HG03469 (cell line): ENCODE measurements at regions not wholly inside any gene's neighbourhood (a gene's known extent, or its start where the extent isn't known, plus 50 kb on each side); places are given as distances from the start of the nearest gene placed in this dataset.
"Not testable (repeated sequence)": the region's sequence is repeated elsewhere in the genome, so short reads cannot be mapped to it uniquely, and the experiment has no call there.

Experiments
- ATAC-seq: cut with Tn5 transposase; IDR thresholded peaks from one replicate; pipeline ENCODE4 v1.9.1; 2021; ENCODE audit warnings: mild to moderate bottlenecking, moderate library complexity, moderate number of reproducible peaks; ENCODE audit not compliant: unreplicated experiment

DNA sequence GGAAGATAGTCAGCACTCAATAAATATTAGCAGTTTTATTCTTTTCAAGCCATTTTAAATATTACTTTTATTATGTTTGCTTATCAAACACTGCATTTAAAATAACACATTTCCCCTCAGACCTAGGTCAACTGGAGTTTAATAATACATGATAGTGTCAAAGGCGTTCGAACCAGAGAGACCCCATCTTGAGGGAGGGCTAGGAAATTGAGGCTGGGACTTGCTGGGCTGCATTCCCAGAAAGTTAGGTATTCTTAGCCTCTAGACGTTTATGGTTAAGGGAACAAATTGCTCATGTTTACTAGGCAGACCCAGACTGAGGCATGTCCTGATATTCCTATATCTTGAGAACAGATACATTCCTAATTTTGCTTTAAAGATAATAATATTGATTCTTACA, 426.5 kb downstream of the METTL4 start:
- ATAC-seq = no peak

DNA sequence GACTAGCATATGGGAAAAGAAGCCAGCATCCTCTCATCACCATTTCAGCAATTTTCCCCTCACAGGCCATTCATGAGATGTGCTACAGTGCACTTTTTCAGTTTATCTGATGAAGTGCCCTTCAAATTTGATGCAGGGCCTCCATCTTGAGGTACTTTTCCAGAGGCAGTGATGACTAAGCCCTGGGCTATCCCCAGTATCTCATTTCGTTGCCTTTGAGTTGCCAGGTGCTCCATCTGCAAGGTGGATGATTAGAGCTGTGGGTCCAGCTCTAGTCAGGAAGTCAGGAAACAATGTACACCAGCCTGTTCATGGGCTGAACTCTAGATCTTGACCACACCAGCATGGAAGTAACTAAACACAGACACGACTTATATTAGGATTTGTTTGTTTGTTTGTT, 425.2 kb downstream of the METTL4 start:
- no peak for ATAC-seq

DNA sequence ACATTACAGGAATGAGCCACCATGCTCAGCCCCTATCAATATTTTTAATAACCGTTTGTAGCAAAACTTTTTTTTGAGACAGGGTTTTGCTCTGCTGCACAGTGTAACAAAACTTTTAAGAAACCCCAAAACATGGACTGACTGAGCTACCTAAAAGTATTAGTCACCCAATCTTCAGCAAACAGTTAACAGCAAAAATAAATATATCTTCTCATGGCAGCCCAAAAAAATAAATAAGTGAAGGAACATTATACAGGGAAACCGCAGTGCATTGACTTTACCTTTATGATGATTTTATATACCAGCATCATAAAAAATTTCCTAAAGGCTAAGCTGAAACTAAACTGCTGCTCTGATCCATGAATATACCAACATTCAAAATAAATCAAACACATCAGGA, 424.6 kb downstream of the METTL4 start:
- no peak for ATAC-seq

DNA sequence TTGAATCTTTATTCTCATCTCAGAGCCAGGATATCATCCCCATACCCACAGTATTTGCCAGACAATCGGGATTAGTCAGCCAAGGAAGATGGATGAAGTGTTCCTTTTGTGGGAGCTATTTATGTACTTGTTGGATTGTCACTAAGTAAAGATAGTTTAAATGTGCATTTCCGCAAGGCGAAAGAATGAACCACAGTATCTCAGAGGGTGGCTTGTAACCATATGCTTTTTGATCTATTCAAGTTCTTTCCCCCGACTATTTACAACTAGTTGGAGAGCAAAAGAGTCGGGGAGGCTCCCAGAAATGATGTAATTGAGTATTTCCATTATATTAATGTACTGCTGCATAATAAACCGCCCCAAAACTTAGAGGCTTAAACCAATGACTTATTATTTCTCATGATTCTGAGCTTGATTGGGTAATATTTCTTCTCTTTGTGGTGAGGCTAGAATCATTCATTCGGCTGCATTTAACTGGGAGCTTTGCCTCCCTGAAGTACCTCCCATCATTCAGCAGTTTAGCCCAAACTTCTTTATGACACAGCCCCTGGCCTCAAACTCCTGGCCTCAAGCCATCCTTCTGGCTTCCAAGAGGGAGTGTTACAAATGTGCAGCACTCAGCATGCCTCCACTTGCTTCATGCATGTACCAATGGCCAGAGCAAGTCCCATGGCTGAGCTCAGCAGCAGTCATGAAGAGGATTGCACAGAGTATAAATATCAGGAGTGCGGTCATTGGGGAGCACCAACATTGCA, 423.7 kb downstream of the METTL4 start:
- ATAC-seq = no peak

DNA sequence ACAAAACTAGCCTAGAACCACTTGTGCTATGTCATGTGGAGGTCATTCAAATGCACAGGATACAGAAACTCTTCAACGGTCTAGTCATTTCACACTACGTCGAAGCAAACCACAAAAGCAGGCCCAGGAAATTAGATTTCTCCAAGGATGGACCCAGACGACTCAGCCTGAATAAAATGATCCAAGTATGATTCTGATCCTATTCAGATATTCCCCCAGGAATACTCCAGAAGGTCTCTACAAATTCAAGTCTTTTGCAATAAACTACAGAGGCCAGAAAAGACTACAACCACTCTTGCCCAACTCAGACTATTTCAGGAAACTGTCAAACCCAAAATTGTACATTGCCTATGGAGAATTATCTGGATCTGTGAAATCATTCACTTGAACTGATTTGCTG, 422.5 kb downstream of the METTL4 start:
- no peak for ATAC-seq

DNA sequence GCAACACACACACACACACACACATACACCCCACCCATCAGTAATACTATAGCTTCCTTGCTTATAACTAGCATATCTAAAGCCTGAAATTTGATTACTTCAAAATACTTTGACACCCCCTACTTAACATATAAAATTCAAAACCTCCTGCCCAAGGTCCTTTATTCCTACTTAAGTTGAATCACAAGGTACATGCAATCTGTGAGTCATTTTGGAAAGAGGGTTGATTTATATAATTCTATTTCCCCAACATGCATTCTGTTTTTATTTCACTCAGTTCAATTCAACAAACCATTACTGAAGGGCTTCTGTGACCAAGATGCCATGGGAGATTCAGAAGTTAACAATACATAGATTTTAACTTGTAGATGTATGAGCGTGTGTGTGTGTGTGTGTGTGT, 420.7 kb downstream of the METTL4 start:
- ATAC-seq = no peak

DNA sequence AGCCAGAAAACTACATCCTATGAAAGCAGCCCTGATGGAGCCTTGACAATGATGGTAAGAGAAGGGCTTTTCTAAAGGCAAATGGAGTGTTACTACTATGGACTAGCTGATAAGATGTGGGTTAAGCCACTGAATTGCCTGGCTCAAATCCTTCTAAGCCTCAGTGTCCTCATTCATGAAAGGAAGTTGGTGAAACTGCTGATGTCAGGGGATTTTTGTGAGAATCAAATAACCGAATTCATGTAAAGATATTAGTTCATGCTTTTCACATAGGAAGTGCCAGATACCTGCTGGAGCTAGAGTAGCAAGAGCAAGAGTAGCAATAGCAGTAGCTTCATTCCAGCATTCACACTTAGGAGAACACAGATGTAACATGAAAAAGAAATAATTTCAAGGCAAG, 417.0 kb downstream of the METTL4 start:
- no peak for ATAC-seq

DNA sequence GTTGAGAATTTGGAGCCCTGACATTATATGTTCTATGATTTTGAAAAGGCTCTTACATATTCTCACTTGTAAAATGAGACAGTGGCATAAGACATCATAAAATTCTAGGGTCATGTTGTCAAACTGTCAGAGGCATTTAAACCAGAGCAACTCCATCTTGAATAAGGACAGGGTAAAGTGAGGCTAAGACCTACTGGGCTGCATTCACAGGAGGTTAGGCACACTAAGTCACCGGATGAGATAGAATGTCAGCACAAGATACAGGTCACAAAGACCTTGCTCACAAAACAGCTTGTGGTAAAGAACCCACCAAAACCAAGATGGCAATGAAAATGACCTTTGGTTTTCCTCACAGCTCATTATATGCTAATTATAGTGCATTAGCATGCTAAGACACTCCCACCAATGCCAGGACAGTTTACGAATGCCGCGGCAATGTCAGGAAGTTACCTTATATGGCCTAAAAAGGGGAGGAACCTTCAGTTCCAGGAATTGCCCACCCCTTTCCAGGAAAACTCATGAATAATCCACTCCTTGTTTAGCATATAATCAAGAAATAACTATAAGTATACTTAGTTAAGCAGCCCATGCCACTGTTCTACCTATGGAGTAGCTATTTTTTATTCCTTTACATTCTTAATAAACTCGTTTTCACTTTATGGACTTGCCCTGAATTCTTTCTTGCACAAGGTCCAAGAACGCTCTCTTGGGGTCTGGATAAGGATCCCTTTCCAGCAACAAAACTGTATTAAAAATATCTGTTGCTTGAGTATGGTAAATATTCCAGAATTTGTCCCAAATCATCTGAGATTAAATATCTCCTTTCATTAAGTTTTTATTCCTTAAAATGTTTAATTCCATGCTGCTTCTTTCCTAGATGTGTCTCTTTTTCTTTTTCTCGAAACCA, 406.4 kb downstream of the METTL4 start:
- no peak for ATAC-seq

DNA sequence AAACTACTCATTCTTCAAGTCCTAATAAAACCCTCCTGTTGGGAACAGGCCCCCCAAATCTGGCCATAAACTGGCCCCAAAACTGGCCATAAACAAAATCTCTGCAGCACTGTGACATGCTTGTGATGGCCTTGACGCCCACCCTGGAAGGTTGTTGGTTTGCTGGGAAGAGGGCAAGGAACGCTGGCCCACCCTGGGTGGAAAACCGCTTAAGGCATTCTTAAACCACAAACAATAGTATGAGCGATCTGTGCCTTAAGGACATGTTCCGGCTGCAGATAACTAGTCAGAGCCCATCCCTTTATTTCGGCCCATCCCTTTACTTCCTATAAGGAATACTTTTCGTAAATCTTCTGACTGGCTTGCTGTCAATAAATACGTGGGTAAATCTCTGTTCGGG, 404.4 kb downstream of the METTL4 start:
- ATAC-seq = not testable (repeated sequence)

DNA sequence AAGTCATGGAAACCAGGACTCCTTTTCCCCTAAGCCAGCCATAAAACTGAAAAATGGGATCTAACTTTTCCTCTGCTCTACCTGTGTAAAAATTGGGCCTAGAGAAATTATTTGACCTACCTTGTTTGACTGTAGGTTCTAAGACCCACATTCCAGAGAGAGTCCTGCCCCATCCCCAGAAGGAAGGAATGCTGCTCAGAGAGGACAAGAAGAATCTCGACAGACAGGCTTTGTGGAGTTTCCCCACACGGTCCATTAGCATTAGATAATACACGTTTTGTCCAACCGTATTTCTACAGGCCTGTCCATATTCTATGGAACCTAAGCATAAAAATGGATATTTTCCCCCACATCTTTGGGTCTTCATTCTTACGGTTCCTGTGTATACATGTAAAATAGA, 403.3 kb downstream of the METTL4 start:
- ATAC-seq = no peak

DNA sequence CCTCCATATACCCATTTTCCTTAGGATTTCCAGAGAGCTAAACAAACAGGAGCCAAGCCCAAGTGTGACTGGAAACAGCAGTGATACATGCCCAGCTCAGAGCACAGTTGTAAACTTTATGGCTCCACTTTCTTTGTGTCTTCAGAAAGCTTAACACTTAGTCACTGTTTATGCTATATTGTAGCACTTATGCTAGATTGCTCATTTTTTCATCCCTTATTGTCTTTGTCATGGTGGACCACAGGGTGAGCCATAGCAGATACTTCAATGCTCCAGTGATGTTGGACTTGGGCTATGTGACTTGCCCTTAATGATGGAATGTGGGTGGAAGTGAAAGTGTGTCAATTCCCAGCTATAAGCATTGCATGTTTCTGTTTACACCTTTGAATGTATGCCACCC, 401.6 kb downstream of the METTL4 start:
- ATAC-seq = no peak

DNA sequence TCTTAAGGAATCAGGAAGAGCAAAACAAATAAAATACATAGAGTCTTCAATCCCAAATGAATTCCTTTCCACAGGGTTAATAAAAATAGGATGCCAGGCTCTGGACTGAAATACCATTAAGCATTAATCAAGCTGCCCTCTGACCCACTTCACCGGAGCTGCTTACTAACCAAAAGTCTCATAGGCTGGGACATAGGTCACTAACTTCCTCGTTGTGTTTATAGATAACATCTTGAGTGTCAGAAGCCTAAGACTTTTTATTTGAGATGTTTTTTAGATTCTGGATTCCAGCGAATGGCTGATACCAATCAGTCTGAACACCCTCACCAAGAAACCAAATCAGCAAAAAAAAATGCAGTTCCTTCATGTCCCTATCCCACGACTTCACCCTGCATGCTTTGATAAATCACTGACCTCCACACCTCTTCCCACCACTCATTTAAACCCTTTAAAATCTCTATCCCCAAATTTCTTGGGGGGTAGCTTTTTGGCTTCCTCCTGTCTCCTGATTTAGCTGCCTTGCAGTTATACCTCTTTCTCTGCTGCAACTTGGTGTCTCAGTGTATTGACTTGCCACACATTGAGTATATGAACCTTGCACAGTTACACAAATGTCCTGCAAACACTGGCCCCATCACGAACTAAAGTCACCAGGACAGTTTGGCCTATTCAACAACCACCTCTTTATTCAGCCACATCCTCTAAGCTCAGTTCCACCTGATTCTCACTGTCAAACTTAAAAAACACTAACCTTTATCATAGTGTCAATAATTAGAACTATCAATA, 399.3 kb downstream of the METTL4 start:
- no peak for ATAC-seq

DNA sequence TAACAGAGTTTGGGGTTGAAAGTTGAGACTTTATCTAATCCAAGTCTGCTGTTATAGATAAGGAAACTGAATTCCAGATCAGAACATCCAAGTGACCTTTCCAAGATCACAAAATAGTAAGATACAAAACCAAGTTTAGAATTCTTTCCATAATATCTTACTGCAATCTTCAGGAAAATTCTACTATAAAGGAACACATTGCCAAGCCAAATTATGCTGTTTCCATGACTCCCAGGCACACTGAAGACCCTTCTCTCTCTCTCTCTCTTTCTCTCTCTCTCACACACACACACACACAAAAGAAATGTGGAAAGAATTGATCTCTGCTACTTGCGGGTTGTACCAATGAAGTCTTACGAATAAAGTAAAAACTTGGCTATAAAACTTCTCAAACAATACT, 398.4 kb downstream of the METTL4 start:
- no peak for ATAC-seq

DNA sequence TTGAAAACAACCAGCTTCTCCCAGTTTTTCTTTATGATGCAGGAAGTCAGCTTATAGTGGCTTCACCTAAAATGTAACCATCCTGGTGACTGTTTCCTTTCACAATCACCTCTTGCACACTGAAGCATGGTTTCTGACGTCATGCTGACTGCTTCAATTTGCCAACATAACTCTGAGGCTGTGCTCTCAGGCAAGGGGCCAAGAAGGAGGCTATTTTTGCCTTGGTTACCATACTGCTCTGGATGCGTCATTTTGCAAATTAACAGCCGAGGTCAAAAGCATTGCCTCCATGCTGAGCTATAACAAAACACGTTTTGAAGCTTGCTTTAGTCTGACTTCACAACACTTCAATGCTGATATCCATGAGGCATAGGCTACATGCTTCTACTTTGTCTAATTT, 397.8 kb downstream of the METTL4 start:
- no peak for ATAC-seq

DNA sequence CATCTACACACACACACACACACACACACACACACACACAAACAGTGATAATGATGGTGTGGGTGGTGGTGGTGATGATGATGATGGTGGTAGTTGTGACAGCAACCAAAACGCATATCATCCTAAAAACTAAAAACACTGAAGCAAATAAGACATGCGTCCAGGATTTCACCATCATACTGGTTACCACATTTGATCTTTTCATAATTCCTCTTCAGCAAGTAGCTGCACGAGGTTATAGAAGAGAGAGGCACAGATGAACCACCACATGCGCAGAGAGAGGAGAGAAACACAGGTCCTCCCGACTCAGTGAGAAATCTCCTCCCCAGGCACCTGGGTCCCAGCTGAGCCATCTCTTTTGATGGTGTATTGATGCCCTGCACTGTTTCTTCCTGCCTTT, 393.3 kb downstream of the METTL4 start:
- ATAC-seq = no peak

DNA sequence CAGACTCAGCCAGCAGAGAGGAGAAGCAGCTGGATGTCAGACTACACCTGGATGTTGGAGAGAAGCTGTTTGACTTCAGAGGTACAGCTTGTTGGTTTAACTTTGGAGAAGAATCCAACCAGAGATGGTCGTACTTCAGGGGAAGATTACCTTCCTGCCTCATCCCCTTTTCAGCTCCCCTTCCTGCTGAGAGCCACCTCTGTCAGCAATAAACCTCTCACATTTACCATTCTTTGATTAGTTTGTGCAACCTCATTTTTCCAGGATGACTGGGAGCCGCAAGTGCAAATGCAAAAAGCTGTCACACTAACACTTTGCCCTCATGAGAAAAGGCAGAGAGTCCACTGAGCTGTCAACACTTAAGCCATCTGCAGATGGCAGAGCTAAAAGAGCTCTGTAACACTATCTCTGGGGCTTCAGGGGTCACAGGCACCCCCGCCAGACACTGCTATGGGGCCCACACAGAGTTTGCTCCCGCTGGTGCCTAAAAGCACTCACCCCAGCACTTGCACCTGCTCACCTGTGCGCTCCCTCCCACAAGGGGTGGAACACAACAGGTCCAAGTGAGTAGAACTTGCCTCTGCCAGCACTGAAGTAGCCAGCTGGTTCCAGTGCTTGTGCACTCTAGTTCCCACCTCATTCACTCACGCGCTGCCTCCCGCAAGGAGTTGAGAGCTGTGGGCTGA, 391.7 kb downstream of the METTL4 start:
- no peak for ATAC-seq

DNA sequence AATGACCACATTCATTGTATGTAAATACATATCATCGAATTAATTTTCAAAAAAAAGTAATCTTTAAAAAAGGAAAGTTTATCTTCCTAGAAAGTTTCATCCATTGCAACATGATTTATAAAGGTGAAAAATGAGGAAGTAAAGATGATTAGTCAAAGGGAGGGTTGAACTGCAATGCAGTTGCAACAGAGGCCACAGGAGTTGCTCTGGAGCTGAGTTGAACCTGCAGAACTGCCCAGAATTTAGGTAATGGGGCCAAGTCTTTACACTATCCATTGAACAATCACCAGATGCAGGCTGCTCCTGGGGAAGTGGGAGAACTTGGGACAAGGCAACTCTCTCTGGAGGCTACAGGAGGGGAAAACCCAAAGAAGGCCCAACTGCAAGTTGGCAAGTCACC, 390.7 kb downstream of the METTL4 start:
- ATAC-seq = no peak

DNA sequence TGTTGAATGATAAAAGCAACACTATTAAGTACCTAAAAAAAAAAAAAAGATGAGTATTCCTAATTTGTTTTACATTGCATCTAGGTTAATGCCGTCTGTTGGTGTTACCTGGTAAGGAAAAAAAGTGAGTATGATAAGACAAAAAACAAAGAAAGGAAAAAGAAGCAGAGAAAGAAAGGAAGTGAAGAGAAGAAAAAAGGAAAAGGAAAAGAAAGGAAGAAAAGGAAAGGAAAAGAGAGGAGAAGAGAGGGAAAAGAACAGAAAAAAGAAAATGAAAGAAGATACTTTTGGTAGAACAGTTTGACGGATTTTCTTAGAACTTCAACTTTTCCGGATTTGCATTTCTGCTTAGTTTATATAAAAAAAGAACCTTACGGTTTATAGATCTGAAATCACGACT, 387.9 kb downstream of the METTL4 start:
- no peak for ATAC-seq

DNA sequence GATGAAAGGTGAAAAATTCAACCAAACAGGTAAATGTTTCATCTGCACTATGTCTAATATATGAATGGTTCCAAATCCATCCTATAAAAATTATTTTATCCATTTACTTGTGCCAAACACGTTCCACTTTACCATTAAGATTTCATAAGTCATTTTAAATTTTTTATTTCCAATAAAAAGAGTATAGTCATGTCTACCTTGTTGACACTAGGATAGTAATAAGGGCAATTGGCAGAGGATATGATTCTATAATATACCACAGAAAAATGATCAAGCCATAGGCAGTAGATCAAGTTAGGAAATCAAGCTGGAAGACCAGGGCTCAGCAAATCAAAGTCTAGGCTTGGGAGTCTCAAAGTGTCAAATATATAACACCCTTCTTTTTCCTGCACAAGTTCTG, 384.3 kb downstream of the METTL4 start:
- no peak for ATAC-seq

DNA sequence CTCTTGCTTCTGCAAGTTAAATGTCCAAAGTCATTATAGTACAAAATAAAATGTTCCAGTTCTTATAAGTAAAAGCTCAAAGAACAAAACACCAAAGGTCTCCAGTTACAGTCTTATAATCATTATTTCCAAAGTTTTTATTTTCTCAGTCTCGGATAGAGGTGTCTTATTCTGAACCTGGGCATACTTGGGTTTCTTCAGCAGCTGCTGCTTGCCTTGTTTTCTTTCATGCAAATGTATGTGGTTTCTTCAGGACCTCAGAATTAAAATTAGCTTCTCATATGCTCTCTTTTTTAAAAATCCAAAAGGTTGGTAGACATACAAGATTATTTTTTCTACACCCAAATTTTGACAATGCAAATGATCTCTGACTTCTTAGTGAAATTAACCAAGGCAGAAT, 383.0 kb downstream of the METTL4 start:
- ATAC-seq = no peak
